WERI-Rb-1 (cell line): ENCODE measurements at regions not wholly inside any gene's neighbourhood (a gene's known extent, or its start where the extent isn't known, plus 50 kb on each side); places are given as distances from the start of the nearest gene placed in this dataset.

Experiments used
- DNase-seq: peaks from one replicate; pipeline ENCODE4 v3.0.0-alpha.2; 2020
- H3K27ac ChIP-seq: fragments of 250-450 bp; sonication (Bioruptor Pico); 2 replicates; pipeline ENCODE4 v1.5.1; 2020; ENCODE audit warnings: mild to moderate bottlenecking, moderate library complexity
- H3K27me3 ChIP-seq: fragments of 250-450 bp; sonication (Bioruptor Pico); 2 replicates; pipeline ENCODE4 v1.5.1; 2021; ENCODE audit warnings: mild to moderate bottlenecking, low read depth, moderate library complexity; ENCODE audit not compliant: insufficient read depth, severe bottlenecking
- H3K36me3 ChIP-seq: fragments of 250-450 bp; sonication (Bioruptor Pico); 2 replicates; pipeline ENCODE4 v1.5.1; 2020; ENCODE audit warnings: mild to moderate bottlenecking, moderate library complexity
- H3K4me3 ChIP-seq: 2 replicates; pipeline ENCODE4 v1.5.1; 2011; ENCODE audit warnings: low read depth, mild to moderate bottlenecking, control low read depth, low read length
- H3K9me3 ChIP-seq: fragments of 250-450 bp; sonication (Bioruptor Pico); 2 replicates; pipeline ENCODE4 v1.5.1; 2021; ENCODE audit warnings: mild to moderate bottlenecking, moderate library complexity; ENCODE audit not compliant: severe bottlenecking
- CTCF ChIP-seq: IDR thresholded peaks from 2 replicates; pipeline ENCODE4 v1.5.1; 2011; ENCODE audit warnings: low read depth, mild to moderate bottlenecking, control low read depth, inconsistent platforms, low read length

- TF ChIP-seq CTCF, result no peak
- no peak for DNase-seq
- Histone ChIP-seq H3K4me3 (no peak overlapping the region), H3K27ac (no peak overlapping the region), H3K9me3 (no peaks in the 10 kb centered on the region), H3K36me3 (no peaks in the 10 kb centered on the region), H3K27me3 (no peaks in the 10 kb centered on the region)
Observed at GRCh38 chr17:31753011-31753410, 106.0 kb downstream of the COPRS start.

DNA sequence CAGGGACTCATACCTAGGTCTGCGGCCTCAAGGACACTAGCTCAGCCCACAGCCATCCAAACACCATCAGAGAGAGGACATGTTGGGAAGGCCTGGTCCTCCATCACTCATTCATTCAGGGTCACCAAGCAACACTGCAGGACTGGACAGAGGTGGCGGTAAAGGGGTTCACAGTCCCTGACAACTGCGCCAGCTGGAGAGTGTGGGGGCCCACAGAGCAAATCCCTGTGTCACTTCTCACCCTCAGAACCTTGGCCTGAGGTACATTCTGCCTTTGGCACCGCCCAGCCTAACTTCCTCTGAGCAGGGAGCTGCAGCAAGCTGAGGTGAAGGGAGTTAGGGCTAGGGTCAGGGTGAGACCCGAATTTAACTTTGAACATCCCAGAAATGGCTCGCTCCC lies 106.5 kb downstream of the COPRS start:
- no peaks in the 10 kb centered on the region for H3K27me3 ChIP-seq
- H3K4me3 ChIP-seq, result no peak overlapping the region
- no peak overlapping the region for H3K27ac ChIP-seq
- TF ChIP-seq CTCF, result no peak
- H3K36me3 ChIP-seq, result no peaks in the 10 kb centered on the region
- no peaks in the 10 kb centered on the region for H3K9me3 ChIP-seq
- DNase-seq, result no peak

DNA sequence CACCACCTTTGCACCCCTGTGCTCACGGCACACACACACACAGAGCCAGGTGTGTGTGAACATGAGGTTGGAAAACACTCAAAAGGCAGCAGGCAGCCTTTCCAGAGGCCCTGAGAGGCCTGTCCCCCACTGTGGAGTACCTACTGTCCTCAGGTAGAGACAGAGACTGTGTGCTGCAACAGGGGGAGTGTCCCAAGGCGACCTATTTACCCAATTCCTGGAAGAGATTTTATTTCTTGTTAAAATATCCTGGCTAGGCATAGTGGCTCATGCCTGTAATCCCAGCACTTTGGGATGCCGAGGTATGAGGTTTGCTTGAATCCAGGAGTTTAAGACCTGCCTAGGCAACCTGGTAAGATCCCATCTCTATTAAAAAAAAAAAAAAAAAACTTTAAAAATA lies 108.5 kb downstream of the COPRS start:
- no peaks in the 10 kb centered on the region for H3K9me3 ChIP-seq
- no peak for TF ChIP-seq CTCF
- DNase-seq, result no peak

DNA sequence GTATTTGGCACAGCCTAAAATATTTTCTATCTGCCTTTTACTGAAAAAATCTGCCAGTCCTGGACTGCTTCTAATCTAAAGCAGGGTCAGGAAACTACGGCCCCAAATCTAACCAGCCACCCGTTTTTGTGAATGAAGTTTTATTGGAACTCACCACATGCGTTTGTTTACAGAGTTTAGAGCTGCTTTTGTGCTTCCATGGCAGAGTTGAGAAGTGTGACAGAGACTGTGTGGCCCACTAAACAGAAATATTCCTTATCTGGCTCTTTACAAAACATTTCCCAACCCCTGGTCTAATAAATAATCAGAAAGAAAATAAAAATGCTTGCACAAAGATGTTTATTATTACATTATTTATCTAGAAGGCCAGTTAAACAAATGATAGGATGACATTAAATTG lies 110.2 kb downstream of the COPRS start:
- no peak overlapping the region for H3K27ac ChIP-seq

More for the DNA sequence above, 108.5 kb downstream of the COPRS start:
- Histone ChIP-seq H3K4me3 (no peak overlapping the region), H3K36me3 (no peaks in the 10 kb centered on the region), H3K27me3 (no peaks in the 10 kb centered on the region), H3K27ac (no peak overlapping the region)

GRCh38 chr17:31746884-31747495 lies 112.1 kb downstream of the COPRS start:
- Histone ChIP-seq H3K9me3 (no peaks in the 10 kb centered on the region), H3K27ac (no peak overlapping the region), H3K27me3 (no peaks in the 10 kb centered on the region)

More for the DNA sequence above, 110.2 kb downstream of the COPRS start:
- no peak overlapping the region for H3K4me3 ChIP-seq
- no peak for TF ChIP-seq CTCF
- H3K27me3 ChIP-seq, result no peaks in the 10 kb centered on the region
- DNase-seq, result no peak
- no peaks in the 10 kb centered on the region for H3K36me3 ChIP-seq
- H3K9me3 ChIP-seq, result no peaks in the 10 kb centered on the region

More at GRCh38 chr17:31746884-31747495, 112.1 kb downstream of the COPRS start:
- no peak for TF ChIP-seq CTCF
- Histone ChIP-seq H3K36me3 (no peaks in the 10 kb centered on the region), H3K4me3 (no peak overlapping the region)
- DNase-seq, result no peak
